ENCODE measurements at regions not wholly inside any gene's neighbourhood (a gene's known extent, or its start where the extent isn't known, plus 50 kb on each side); places are given as distances from the start of the nearest gene placed in this dataset.
"Not testable (repeated sequence)": the region's sequence is repeated elsewhere in the genome, so short reads cannot be mapped to it uniquely, and the experiment has no call there.

- H3K9ac ChIP-seq (ENCODE audit: extremely low read depth, low read length, poor library complexity, severe bottlenecking); DNase-seq; H3K4me3 Mint-ChIP-seq; H3K4me1 ChIP-seq (ENCODE audit: control insufficient read depth, insufficient read depth, low read length); H3K9me3 Mint-ChIP-seq; H3K27me3 ChIP-seq (ENCODE audit: control insufficient read depth, insufficient read depth, low read length, poor library complexity, severe bottlenecking); H3K27ac Mint-ChIP-seq; H3K27ac ChIP-seq (ENCODE audit: low read depth, low read length); H3K36me3 ChIP-seq (ENCODE audit: control insufficient read depth, insufficient read depth, low read length); H3K9me3 ChIP-seq (ENCODE audit: control insufficient read depth, low read length); H3K36me3 Mint-ChIP-seq (ENCODE audit: low read depth); H3K4me1 Mint-ChIP-seq; H3K27me3 Mint-ChIP-seq (ENCODE audit: insufficient read depth); H3K4me3 ChIP-seq (ENCODE audit: low read length): not testable (repeated sequence)
- WGBS, 2 experiments (ENCODE audit: insufficient coverage in 1 of 2, insufficient read length in 1 of 2): no CpG with 5 or more reads among the region's 1 CpG
Observed at GRCh38 chrX:92611517-92611916, 832.3 kb downstream of the PCDH11X start.

GRCh38 chrX:92626699-92627098 is 847.5 kb downstream of the PCDH11X start:
- DNase-seq; H3K27me3 ChIP-seq (ENCODE audit: control insufficient read depth, insufficient read depth, low read length, poor library complexity, severe bottlenecking); H3K9me3 ChIP-seq (ENCODE audit: control insufficient read depth, low read length); H3K4me1 ChIP-seq (ENCODE audit: control insufficient read depth, insufficient read depth, low read length); H3K27ac ChIP-seq (ENCODE audit: low read depth, low read length); H3K27me3 Mint-ChIP-seq (ENCODE audit: insufficient read depth); H3K4me1 Mint-ChIP-seq; H3K9me3 Mint-ChIP-seq; H3K36me3 ChIP-seq (ENCODE audit: control insufficient read depth, insufficient read depth, low read length); H3K27ac Mint-ChIP-seq; H3K4me3 ChIP-seq (ENCODE audit: low read length); H3K4me3 Mint-ChIP-seq; H3K9ac ChIP-seq (ENCODE audit: extremely low read depth, low read length, poor library complexity, severe bottlenecking); H3K36me3 Mint-ChIP-seq (ENCODE audit: low read depth): not testable (repeated sequence)
- 95% methylated on average over 6 of the region's 10 CpGs; no CpG with 5 or more reads in 1 of the 2 experiments for WGBS, 2 experiments (ENCODE audit: insufficient coverage in 1 of 2, insufficient read length in 1 of 2)

GRCh38 chrX:92657593-92657992 is 878.4 kb downstream of the PCDH11X start:
- not testable (repeated sequence) for H3K9ac ChIP-seq (ENCODE audit: extremely low read depth, low read length, poor library complexity, severe bottlenecking); H3K9me3 ChIP-seq (ENCODE audit: control insufficient read depth, low read length); H3K27me3 ChIP-seq (ENCODE audit: control insufficient read depth, insufficient read depth, low read length, poor library complexity, severe bottlenecking); H3K4me3 ChIP-seq (ENCODE audit: low read length); H3K27ac ChIP-seq (ENCODE audit: low read depth, low read length); H3K4me1 Mint-ChIP-seq; H3K36me3 Mint-ChIP-seq (ENCODE audit: low read depth); H3K4me1 ChIP-seq (ENCODE audit: control insufficient read depth, insufficient read depth, low read length); H3K36me3 ChIP-seq (ENCODE audit: control insufficient read depth, insufficient read depth, low read length); H3K27me3 Mint-ChIP-seq (ENCODE audit: insufficient read depth); DNase-seq; H3K4me3 Mint-ChIP-seq; H3K27ac Mint-ChIP-seq; H3K9me3 Mint-ChIP-seq
- WGBS, 2 experiments (ENCODE audit: insufficient coverage in 1 of 2, insufficient read length in 1 of 2): no CpG with 5 or more reads among the region's 2 CpGs

GRCh38 chrX:92659743-92660142 is 880.6 kb downstream of the PCDH11X start:
- H3K9ac ChIP-seq (ENCODE audit: extremely low read depth, low read length, poor library complexity, severe bottlenecking); H3K36me3 Mint-ChIP-seq (ENCODE audit: low read depth); H3K4me3 ChIP-seq (ENCODE audit: low read length); H3K4me3 Mint-ChIP-seq; H3K9me3 Mint-ChIP-seq; H3K27ac ChIP-seq (ENCODE audit: low read depth, low read length); H3K27ac Mint-ChIP-seq; H3K27me3 ChIP-seq (ENCODE audit: control insufficient read depth, insufficient read depth, low read length, poor library complexity, severe bottlenecking); DNase-seq; H3K4me1 ChIP-seq (ENCODE audit: control insufficient read depth, insufficient read depth, low read length); H3K27me3 Mint-ChIP-seq (ENCODE audit: insufficient read depth); H3K9me3 ChIP-seq (ENCODE audit: control insufficient read depth, low read length); H3K36me3 ChIP-seq (ENCODE audit: control insufficient read depth, insufficient read depth, low read length); H3K4me1 Mint-ChIP-seq: not testable (repeated sequence)
- 100% methylated on average over 1 of the region's 2 CpGs; no CpG with 5 or more reads in 1 of the 2 experiments for WGBS, 2 experiments (ENCODE audit: insufficient coverage in 1 of 2, insufficient read length in 1 of 2)

- not testable (repeated sequence) for H3K36me3 ChIP-seq (ENCODE audit: control insufficient read depth, insufficient read depth, low read length); H3K9ac ChIP-seq (ENCODE audit: extremely low read depth, low read length, poor library complexity, severe bottlenecking); H3K27me3 Mint-ChIP-seq (ENCODE audit: insufficient read depth); H3K4me1 Mint-ChIP-seq; DNase-seq; H3K27me3 ChIP-seq (ENCODE audit: control insufficient read depth, insufficient read depth, low read length, poor library complexity, severe bottlenecking); H3K27ac ChIP-seq (ENCODE audit: low read depth, low read length); H3K4me3 Mint-ChIP-seq; H3K4me1 ChIP-seq (ENCODE audit: control insufficient read depth, insufficient read depth, low read length); H3K36me3 Mint-ChIP-seq (ENCODE audit: low read depth); H3K4me3 ChIP-seq (ENCODE audit: low read length); H3K9me3 ChIP-seq (ENCODE audit: control insufficient read depth, low read length); H3K27ac Mint-ChIP-seq; H3K9me3 Mint-ChIP-seq
- 80% methylated on average over 4 of the region's 4 CpGs; no CpG with 5 or more reads in 1 of the 2 experiments for WGBS, 2 experiments (ENCODE audit: insufficient coverage in 1 of 2, insufficient read length in 1 of 2)
Observed at GRCh38 chrX:92692796-92693195, 913.6 kb downstream of the PCDH11X start.

- not testable (repeated sequence) for H3K9me3 ChIP-seq (ENCODE audit: control insufficient read depth, low read length); DNase-seq; H3K27ac Mint-ChIP-seq; H3K9ac ChIP-seq (ENCODE audit: extremely low read depth, low read length, poor library complexity, severe bottlenecking); H3K27ac ChIP-seq (ENCODE audit: low read depth, low read length); H3K36me3 Mint-ChIP-seq (ENCODE audit: low read depth); H3K36me3 ChIP-seq (ENCODE audit: control insufficient read depth, insufficient read depth, low read length); H3K27me3 ChIP-seq (ENCODE audit: control insufficient read depth, insufficient read depth, low read length, poor library complexity, severe bottlenecking); H3K4me1 ChIP-seq (ENCODE audit: control insufficient read depth, insufficient read depth, low read length); H3K4me3 ChIP-seq (ENCODE audit: low read length); H3K4me1 Mint-ChIP-seq; H3K4me3 Mint-ChIP-seq; H3K27me3 Mint-ChIP-seq (ENCODE audit: insufficient read depth)
- 93% methylated on average over 26 of the region's 31 CpGs; no CpG with 5 or more reads in 1 of the 2 experiments for WGBS, 2 experiments (ENCODE audit: insufficient coverage in 1 of 2, insufficient read length in 1 of 2)
- H3K9me3 Mint-ChIP-seq: peaks cover 17% of the 10 kb centered on the region
Observed at GRCh38 chrX:92699388-92700092, 920.4 kb downstream of the PCDH11X start.

GRCh38 chrX:92709784-92710183 is 930.6 kb downstream of the PCDH11X start:
- H3K27ac ChIP-seq (ENCODE audit: low read depth, low read length); H3K36me3 Mint-ChIP-seq (ENCODE audit: low read depth); H3K27ac Mint-ChIP-seq; H3K27me3 ChIP-seq (ENCODE audit: control insufficient read depth, insufficient read depth, low read length, poor library complexity, severe bottlenecking); H3K4me3 ChIP-seq (ENCODE audit: low read length); H3K36me3 ChIP-seq (ENCODE audit: control insufficient read depth, insufficient read depth, low read length); H3K9me3 ChIP-seq (ENCODE audit: control insufficient read depth, low read length); H3K27me3 Mint-ChIP-seq (ENCODE audit: insufficient read depth); H3K4me1 ChIP-seq (ENCODE audit: control insufficient read depth, insufficient read depth, low read length); H3K9me3 Mint-ChIP-seq; H3K4me1 Mint-ChIP-seq; H3K4me3 Mint-ChIP-seq; H3K9ac ChIP-seq (ENCODE audit: extremely low read depth, low read length, poor library complexity, severe bottlenecking); DNase-seq: not testable (repeated sequence)
- 80% methylated on average over 1 of the region's 1 CpG; no CpG with 5 or more reads in 1 of the 2 experiments for WGBS, 2 experiments (ENCODE audit: insufficient coverage in 1 of 2, insufficient read length in 1 of 2)

Data from endodermal cell (in vitro differentiated cells).